Astrocyte of the spinal cord (primary cell): ENCODE measurements at regions not wholly inside any gene's neighbourhood (a gene's known extent, or its start where the extent isn't known, plus 50 kb on each side); places are given as distances from the start of the nearest gene placed in this dataset.

Source experiments
- DNase-seq: peaks from one replicate; pipeline ENCODE4 v3.0.0; 2011; ENCODE audit warnings: low read depth, low spot score
- H3K4me3 ChIP-seq: 2 replicates; pipeline ENCODE4 v1.5.1; 2011; ENCODE audit warnings: low read depth, mild to moderate bottlenecking, low read length, moderate library complexity
- in situ Hi-C: cut with HindIII; loops from 2 replicates; pipeline ENCODE4 v1.10.0; 2017; ENCODE audit warnings: low sequenced_read_pairs
- TF ChIP-seq, protein P1 (sequence below): IDR thresholded peaks from 2 replicates; pipeline ENCODE4 v1.5.1; 2012; ENCODE audit warnings: low read depth, mild to moderate bottlenecking, low read length, inconsistent platforms

DNA sequence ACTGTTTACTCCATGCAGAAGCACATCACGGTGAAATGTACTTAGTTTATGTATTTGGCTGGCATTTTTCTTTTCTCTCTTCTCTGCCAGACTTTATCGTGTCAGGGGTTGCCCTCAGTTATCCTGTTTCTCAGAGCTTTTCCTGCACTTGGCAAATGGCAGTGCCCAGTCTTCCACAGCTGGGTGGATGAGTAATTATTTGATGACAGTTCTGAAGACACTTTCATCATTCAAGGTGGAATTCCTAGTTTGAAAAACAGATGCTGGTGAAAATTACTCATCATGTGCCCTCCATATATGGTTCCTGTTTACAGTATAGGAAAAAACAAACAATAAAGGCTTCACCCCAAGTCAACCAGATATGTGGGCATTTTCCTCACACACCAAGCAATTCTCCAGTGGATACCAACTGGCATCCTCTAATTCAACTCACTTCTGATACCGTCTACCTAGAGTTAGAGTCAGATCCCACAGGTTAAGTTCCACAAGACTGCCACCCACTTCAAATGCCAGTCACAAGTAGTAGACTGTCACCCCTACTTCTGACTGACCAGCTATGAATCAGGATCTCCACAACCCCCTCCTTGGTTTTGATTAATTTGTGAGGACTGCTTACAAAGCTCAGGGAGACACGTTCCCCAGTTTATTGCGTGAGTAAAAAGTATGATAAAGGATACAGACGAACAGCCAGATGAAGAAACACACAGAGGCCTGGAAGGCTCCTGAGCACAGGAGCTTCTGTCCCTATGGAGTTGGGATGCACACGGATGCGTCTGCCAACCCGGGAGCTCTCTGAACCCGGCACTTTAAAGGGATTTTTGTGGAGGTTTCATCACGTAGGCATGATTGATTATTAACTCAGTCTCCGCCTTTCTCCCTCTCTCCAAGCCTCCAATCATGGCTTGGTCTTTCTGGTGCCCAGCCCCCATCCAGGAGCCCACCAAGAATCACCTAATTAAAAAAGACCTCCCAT is 72.9 kb downstream of the CLDN34 start:
- no peak overlapping the region for H3K4me3 ChIP-seq
- TF ChIP-seq, protein P1, sequence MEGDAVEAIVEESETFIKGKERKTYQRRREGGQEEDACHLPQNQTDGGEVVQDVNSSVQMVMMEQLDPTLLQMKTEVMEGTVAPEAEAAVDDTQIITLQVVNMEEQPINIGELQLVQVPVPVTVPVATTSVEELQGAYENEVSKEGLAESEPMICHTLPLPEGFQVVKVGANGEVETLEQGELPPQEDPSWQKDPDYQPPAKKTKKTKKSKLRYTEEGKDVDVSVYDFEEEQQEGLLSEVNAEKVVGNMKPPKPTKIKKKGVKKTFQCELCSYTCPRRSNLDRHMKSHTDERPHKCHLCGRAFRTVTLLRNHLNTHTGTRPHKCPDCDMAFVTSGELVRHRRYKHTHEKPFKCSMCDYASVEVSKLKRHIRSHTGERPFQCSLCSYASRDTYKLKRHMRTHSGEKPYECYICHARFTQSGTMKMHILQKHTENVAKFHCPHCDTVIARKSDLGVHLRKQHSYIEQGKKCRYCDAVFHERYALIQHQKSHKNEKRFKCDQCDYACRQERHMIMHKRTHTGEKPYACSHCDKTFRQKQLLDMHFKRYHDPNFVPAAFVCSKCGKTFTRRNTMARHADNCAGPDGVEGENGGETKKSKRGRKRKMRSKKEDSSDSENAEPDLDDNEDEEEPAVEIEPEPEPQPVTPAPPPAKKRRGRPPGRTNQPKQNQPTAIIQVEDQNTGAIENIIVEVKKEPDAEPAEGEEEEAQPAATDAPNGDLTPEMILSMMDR, result no peak
- in situ Hi-C loops, result no loop called here
- no peak for DNase-seq

- in situ Hi-C loops, result no loop called here
Observed at GRCh38 chrX:10040961-10041360, 73.8 kb downstream of the CLDN34 start.

GRCh38 chrX:10041383-10041782 is 74.2 kb downstream of the CLDN34 start:
- TF ChIP-seq, protein P1, result no peak
- no peak overlapping the region for H3K4me3 ChIP-seq
- DNase-seq, result peak; percentile 83
- in situ Hi-C loops, result no loop called here

More at GRCh38 chrX:10040961-10041360, 73.8 kb downstream of the CLDN34 start:
- no peak for DNase-seq
- TF ChIP-seq, protein P1, result no peak
- H3K4me3 ChIP-seq, result no peak overlapping the region

DNA sequence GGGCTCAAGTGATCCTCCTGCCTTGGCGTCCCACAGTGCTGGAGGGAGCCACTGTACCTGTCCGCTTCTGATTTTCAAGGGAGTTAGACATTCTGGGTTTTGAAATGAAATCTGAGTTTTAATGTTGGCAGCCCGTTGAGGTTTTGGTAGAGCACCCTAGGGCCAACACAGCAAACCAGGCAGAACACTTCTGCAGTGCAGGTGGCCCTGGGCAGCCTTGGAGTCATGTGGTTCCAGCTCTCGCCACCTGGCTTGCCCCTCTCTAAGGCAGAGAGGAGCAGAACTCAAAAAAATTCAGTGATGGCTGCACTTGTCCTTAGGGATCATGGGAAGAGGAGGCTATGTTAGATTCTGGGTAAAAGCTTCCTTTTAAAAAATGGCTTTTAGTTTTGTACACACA is 74.9 kb downstream of the CLDN34 start:
- H3K4me3 ChIP-seq, result no peak overlapping the region
- DNase-seq, result no peak
- in situ Hi-C loops, result no loop called here
- TF ChIP-seq, protein P1, result no peak

DNA sequence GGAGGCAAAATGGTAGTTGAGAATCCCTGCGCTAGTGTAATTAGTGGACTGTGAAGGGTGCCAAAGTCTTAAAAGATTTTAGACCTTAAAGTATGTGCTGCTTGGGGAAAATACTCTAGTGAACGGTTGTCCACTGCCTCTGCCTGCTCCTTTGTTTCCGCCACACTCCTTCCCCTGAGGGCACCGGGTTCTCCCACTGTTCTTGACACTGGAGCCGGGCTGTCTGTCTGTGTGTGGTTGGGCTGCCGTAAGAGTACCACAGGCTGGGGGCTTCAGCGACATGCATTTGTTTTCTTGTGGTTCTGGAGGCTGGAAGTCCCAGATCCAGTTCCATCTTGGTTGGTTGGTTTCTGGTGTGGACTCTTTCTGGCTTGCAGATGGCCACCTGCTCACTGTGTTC is 76.2 kb downstream of the CLDN34 start:
- H3K4me3 ChIP-seq, result no peak overlapping the region
- DNase-seq, result no peak
- TF ChIP-seq, protein P1, result no peak
- in situ Hi-C loops, result no loop called here

DNA sequence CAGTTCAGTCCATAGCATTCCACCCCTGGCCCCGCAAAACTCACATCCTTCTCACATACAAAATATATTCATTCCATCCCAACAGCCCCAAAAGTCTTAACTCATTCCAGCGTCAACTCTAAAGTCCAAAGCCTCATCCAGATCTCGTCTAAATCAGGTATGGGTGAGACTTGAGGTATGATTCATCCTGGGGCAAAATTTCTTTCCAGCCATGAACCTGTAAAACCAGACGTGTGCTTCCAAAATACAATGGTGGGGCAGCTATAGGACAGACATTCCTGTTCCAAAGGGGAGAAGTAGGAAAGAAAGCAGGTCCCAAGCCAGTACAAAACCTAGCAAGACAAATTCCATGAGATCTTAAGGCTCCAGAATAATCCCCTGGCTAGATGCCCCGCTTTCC is 76.9 kb downstream of the CLDN34 start:
- TF ChIP-seq, protein P1, result no peak
- no peak overlapping the region for H3K4me3 ChIP-seq
- in situ Hi-C loops, result no loop called here
- no peak for DNase-seq
